Neural cell (in vitro differentiated cells): ENCODE measurements at regions not wholly inside any gene's neighbourhood (a gene's known extent, or its start where the extent isn't known, plus 50 kb on each side); places are given as distances from the start of the nearest gene placed in this dataset.

Experiments
- H2AFZ ChIP-seq: fragments of 200-600, 300-800 bp; sonication (generic), shearing (Covaris generic); 2 replicates; pipeline ENCODE4 v1.6.0; 2014; ENCODE audit warnings: low read depth, mild to moderate bottlenecking, antibody characterized with exemption, low read length, moderate library complexity
- H3F3A ChIP-seq: fragments of 200-600 bp; shearing (Covaris generic); 2 replicates; pipeline ENCODE4 v1.6.1; 2016; ENCODE audit warnings: mild to moderate bottlenecking, moderate library complexity, mixed read lengths, antibody characterized with exemption, low read length; ENCODE audit not compliant: insufficient read depth, poor library complexity, severe bottlenecking
- H3K27ac ChIP-seq: fragments of 200-600, 300-800 bp; sonication (generic), shearing (Covaris generic); 2 replicates; pipeline ENCODE4 v1.5.1; 2014; ENCODE audit warnings: mild to moderate bottlenecking, low read length, moderate library complexity
- H3K27me3 ChIP-seq: fragments of 300-800, 200-600 bp; sonication (generic), shearing (Covaris generic); 2 replicates; pipeline ENCODE4 v1.6.0; 2014; ENCODE audit warnings: mild to moderate bottlenecking, low read depth, low read length, moderate library complexity; ENCODE audit not compliant: insufficient read depth
- H3K36me3 ChIP-seq: fragments of 300-800, 200-600 bp; sonication (generic), shearing (Covaris generic); 2 replicates; pipeline ENCODE4 v1.5.1; 2014; ENCODE audit warnings: mild to moderate bottlenecking, antibody characterized with exemption, low read length, moderate library complexity; ENCODE audit not compliant: insufficient read depth
- H3K4me2 ChIP-seq: fragments of 300-800, 200-600 bp; sonication (generic), shearing (Covaris generic); 2 replicates; pipeline ENCODE4 v1.6.0; 2014; ENCODE audit warnings: mild to moderate bottlenecking, low read length
- H3K4me3 ChIP-seq: fragments of 300-800, 200-600 bp; sonication (generic), shearing (Covaris generic); 2 replicates; pipeline ENCODE4 v1.5.1; 2014; ENCODE audit warnings: mild to moderate bottlenecking, low read length, moderate library complexity
- H3K79me2 ChIP-seq: fragments of 200-600 bp; shearing (Covaris generic); replicated peaks from 2 replicates; pipeline ENCODE4 v1.6.0; 2014; ENCODE audit warnings: mild to moderate bottlenecking, low read length, moderate library complexity; ENCODE audit not compliant: insufficient read depth
- H3K9ac ChIP-seq: fragments of 300-800, 200-600 bp; sonication (generic), shearing (Covaris generic); 2 replicates; pipeline ENCODE4 v1.6.1; 2016; ENCODE audit warnings: mild to moderate bottlenecking, low read length, mixed read lengths
- H3K9me2 ChIP-seq: fragments of 200-600 bp; shearing (Covaris generic); 2 replicates; pipeline ENCODE4 v1.6.1; 2016; ENCODE audit warnings: mild to moderate bottlenecking, low read length, mixed read lengths; ENCODE audit not compliant: insufficient read depth
- H3K9me3 ChIP-seq: fragments of 200-600, 300-800 bp; sonication (generic), shearing (Covaris generic); 2 replicates; pipeline ENCODE4 v1.6.1; 2016; ENCODE audit warnings: mild to moderate bottlenecking, mixed run types, low read length, moderate library complexity, mixed read lengths
- H4K20me1 ChIP-seq: fragments of 200-600 bp; shearing (Covaris generic); 2 replicates; pipeline ENCODE4 v1.6.1; 2016; ENCODE audit warnings: mild to moderate bottlenecking, mixed run types; ENCODE audit not compliant: insufficient read depth
- CTCF ChIP-seq: fragments of 450-650 bp; IDR thresholded peaks from 2 replicates; pipeline ENCODE4 v1.5.1; 2014; ENCODE audit warnings: antibody characterized with exemption, mild to moderate bottlenecking, moderate library complexity; ENCODE audit not compliant: poor library complexity, severe bottlenecking
- EP300 ChIP-seq: fragments of 450-650 bp; conservative IDR thresholded peaks from 2 replicates; pipeline ENCODE4 v1.6.1; 2014; ENCODE audit warnings: antibody characterized with exemption, mild to moderate bottlenecking, moderate library complexity; ENCODE audit not compliant: poor library complexity, severe bottlenecking
- EZH2 ChIP-seq: fragments of 200-600, 300-800 bp; shearing (Covaris generic), sonication (generic); IDR thresholded peaks from 2 replicates; pipeline ENCODE4 v1.6.1; 2014; ENCODE audit warnings: antibody characterized with exemption, low read length, borderline replicate concordance, mild to moderate bottlenecking; ENCODE audit not compliant: insufficient read depth, poor library complexity, severe bottlenecking
- MXI1 ChIP-seq: fragments of 450-650 bp; conservative IDR thresholded peaks from 2 replicates; pipeline ENCODE4 v1.6.1; 2014; ENCODE audit warnings: antibody characterized with exemption, mild to moderate bottlenecking; ENCODE audit not compliant: poor library complexity, severe bottlenecking
- POLR2AphosphoS5 ChIP-seq: IDR thresholded peaks from 2 replicates; pipeline ENCODE4 v1.6.1; 2012
- RAD21 ChIP-seq: fragments of 450-650 bp; conservative IDR thresholded peaks from 2 replicates; pipeline ENCODE4 v1.6.1; 2014; ENCODE audit warnings: antibody characterized with exemption, mild to moderate bottlenecking, moderate library complexity
- REST ChIP-seq: IDR thresholded peaks from 2 replicates; pipeline ENCODE4 v1.6.1; 2012; ENCODE audit warnings: borderline replicate concordance
- SMC3 ChIP-seq: fragments of 450-650 bp; conservative IDR thresholded peaks from 2 replicates; pipeline ENCODE4 v1.6.1; 2014; ENCODE audit warnings: antibody characterized with exemption, mild to moderate bottlenecking, moderate library complexity; ENCODE audit not compliant: poor library complexity
- TAF1 ChIP-seq: IDR thresholded peaks from 2 replicates; pipeline ENCODE4 v1.6.1; 2012; ENCODE audit warnings: low read depth

GRCh38 chr6:69580706-69581105 is 216.1 kb downstream of the LMBRD1 start:
- no peak overlapping the region for H3K27ac ChIP-seq
- no peaks in the 10 kb centered on the region for H3K9me2 ChIP-seq
- no peak overlapping the region for H2AFZ ChIP-seq
- TF ChIP-seq EP300 (no peak), SMC3 (no peak), REST (no peak), POLR2AphosphoS5 (no peak)
- H3K27me3 ChIP-seq: no peaks in the 10 kb centered on the region
- no peaks in the 10 kb centered on the region for H3K79me2 ChIP-seq
- H3K9ac ChIP-seq: no peak overlapping the region
- no peaks in the 10 kb centered on the region for H4K20me1 ChIP-seq
- H3K36me3 ChIP-seq: no peaks in the 10 kb centered on the region
- no peaks in the 10 kb centered on the region for H3K9me3 ChIP-seq
- no peak overlapping the region for H3K4me2 ChIP-seq
- H3K4me3 ChIP-seq: no peak overlapping the region
- H3F3A ChIP-seq: no peaks in the 10 kb centered on the region

GRCh38 chr6:69578361-69578890 is 218.4 kb downstream of the LMBRD1 start:
- TF ChIP-seq MXI1 (no peak), TAF1 (no peak), RAD21 (no peak), EZH2 (no peak), REST (no peak), EP300 (no peak), CTCF (no peak), POLR2AphosphoS5 (no peak), SMC3 (no peak)
- H3K9ac ChIP-seq: no peak overlapping the region

More at GRCh38 chr6:69578361-69578890, 218.4 kb downstream of the LMBRD1 start:
- Histone ChIP-seq H3K79me2 (no peaks in the 10 kb centered on the region), H3K36me3 (no peaks in the 10 kb centered on the region), H3K9me2 (no peaks in the 10 kb centered on the region), H3K4me2 (no peak overlapping the region), H3K27me3 (no peaks in the 10 kb centered on the region), H4K20me1 (no peaks in the 10 kb centered on the region), H3K27ac (no peak overlapping the region), H3K9me3 (no peaks in the 10 kb centered on the region), H3F3A (no peaks in the 10 kb centered on the region), H2AFZ (no peak overlapping the region), H3K4me3 (no peak overlapping the region)
